ENCODE measurements at regions not wholly inside any gene's neighbourhood (a gene's known extent, or its start where the extent isn't known, plus 50 kb on each side); places are given as distances from the start of the nearest gene placed in this dataset.

DNA sequence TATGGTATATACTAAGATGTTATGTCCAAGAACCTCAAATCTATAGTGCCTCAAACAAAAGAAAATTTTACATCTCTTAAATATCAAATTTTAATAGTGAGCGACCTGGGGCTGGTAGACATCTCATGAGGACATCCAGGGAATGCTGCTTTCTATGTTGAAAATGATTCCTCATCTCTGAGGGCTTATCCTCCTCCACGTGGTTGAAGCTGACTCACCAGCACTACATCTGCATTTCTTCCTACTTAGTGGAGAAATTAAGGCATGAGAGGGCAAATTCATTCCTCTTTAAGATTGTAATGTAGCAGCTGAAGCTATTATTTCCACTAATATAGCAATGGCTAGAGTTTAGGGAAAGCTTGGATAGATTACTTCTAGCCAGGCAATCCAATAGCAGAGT, 529.5 kb downstream of the COL11A1 start:
- no peak for TF ChIP-seq EZH2 (IDR thresholded peaks at IDR 0.05; ENCODE audit: borderline replicate concordance, control insufficient read depth, low read depth, low read length)
- no peak for TF ChIP-seq RELA (IDR thresholded peaks at IDR 0.05; ENCODE audit: borderline replicate concordance, partially characterized antibody)
- TF ChIP-seq CTCF (IDR thresholded peaks at IDR 0.05 in 2 of 3, conservative IDR thresholded peaks at IDR 0.05 in 1 of 3; ENCODE audit: control insufficient read depth in 2 of 3, extremely low read depth in 1 of 3, insufficient read depth in 1 of 3, low read depth in 3 of 3, low read length in 3 of 3): no peak
- TF ChIP-seq, protein P1, sequence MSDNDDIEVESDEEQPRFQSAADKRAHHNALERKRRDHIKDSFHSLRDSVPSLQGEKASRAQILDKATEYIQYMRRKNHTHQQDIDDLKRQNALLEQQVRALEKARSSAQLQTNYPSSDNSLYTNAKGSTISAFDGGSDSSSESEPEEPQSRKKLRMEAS (IDR thresholded peaks at IDR 0.05; ENCODE audit: low read depth, low read length): no peak
- no peak for TF ChIP-seq POLR2AphosphoS5 (IDR thresholded peaks at IDR 0.05; ENCODE audit: low read length)
- no peak for TF ChIP-seq MEF2B (IDR thresholded peaks at IDR 0.05; ENCODE audit: partially characterized antibody, poor library complexity, severe bottlenecking)
- no peak for TF ChIP-seq NFIC (IDR thresholded peaks at IDR 0.05; ENCODE audit: low read depth, low read length)
- TF ChIP-seq TAF1 (IDR thresholded peaks at IDR 0.05; ENCODE audit: borderline replicate concordance, low read depth, low read length): no peak
- TF ChIP-seq RAD21 (IDR thresholded peaks at IDR 0.05; ENCODE audit: insufficient read depth, low read depth, low read length): no peak
- TF ChIP-seq USF2 (IDR thresholded peaks at IDR 0.05; ENCODE audit: borderline replicate concordance, low read depth, low read length): no peak
- no peak for TF ChIP-seq GABPA (IDR thresholded peaks at IDR 0.05; ENCODE audit: low read depth)
